ENCODE measurements at regions not wholly inside any gene's neighbourhood (a gene's known extent, or its start where the extent isn't known, plus 50 kb on each side); places are given as distances from the start of the nearest gene placed in this dataset.

DNA sequence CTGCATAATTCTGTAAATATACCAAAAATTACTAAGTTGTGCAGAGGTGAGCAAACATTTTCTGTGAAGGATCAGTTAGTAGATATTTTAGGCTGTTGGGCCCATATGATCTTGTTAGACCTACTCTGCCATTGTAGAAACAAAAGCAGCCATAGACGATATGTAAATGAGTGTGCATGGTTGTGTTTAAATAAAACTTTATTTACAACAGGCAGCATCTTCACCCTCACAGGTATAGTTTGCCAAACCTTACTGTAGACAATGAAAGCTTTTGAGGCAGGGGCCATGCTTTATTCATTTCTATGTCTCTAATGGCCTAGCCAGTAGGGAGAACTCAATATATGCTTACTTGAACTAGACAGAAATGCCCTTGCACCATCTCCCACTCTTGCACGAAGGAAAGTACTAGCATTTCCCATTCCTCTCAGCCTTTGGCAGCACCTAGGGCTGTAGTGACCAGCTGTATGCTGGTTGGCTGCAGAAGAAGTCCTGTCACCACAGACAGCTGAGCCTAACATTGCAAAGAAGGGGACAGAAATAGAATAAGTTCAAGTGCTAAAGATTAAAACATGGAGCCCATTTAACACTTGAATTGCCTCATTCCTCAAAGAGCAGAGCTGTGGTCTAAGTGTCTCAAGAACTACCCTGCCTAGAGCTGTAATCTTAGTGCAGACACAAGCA lies 305.1 kb upstream of the MGAT5 start:
- no peaks in the 10 kb centered on the region for H3K79me1 ChIP-seq (ENCODE audit: low read depth in 1 of 2, low read length in 2 of 2)
- H2BK120ac ChIP-seq (ENCODE audit: low read depth, low read length) = no peak overlapping the region
- no peak overlapping the region for H4K91ac ChIP-seq (ENCODE audit: insufficient read depth, low read depth, low read length)
- CTCF ChIA-PET = no interaction called here
- no peak overlapping the region for H3K4me3 ChIP-seq (ENCODE audit: insufficient read depth, low read depth, low read length)
- H3K9me3 ChIP-seq (ENCODE audit: control insufficient read depth, insufficient read depth, low read length) = no peaks in the 10 kb centered on the region
- H3K4me1 ChIP-seq (ENCODE audit: control insufficient read depth, insufficient read depth, low read length) = peaks cover 3% of the 10 kb centered on the region; the same call in 1 of the 2 replicates
- no peak overlapping the region for H3K27ac ChIP-seq (ENCODE audit: insufficient read depth, low read length)
- H3K27me3 ChIP-seq (ENCODE audit: control insufficient read depth, insufficient read depth, low read length) = peaks cover 7% of the 10 kb centered on the region; the same call in 1 of the 2 replicates
- TF ChIP-seq RAD21 (IDR thresholded peaks at IDR 0.05; ENCODE audit: low read length) (no peak), BHLHE40 (IDR thresholded peaks at IDR 0.05; ENCODE audit: low read depth, low read length) (no peak), MAZ (IDR thresholded peaks at IDR 0.05; ENCODE audit: borderline replicate concordance, low read depth, low read length) (no peak), FOS (IDR thresholded peaks at IDR 0.05; ENCODE audit: low read depth, low read length) (no peak), CEBPB (IDR thresholded peaks at IDR 0.05; ENCODE audit: low read depth, low read length) (no peak), NFE2L2 (IDR thresholded peaks at IDR 0.05; ENCODE audit: low read depth, low read length) (no peak), RFX5 (IDR thresholded peaks at IDR 0.05; ENCODE audit: low read depth, low read length) (no peak), MXI1 (IDR thresholded peaks at IDR 0.05; ENCODE audit: borderline replicate concordance, low read depth, low read length) (no peak)
- TF ChIP-seq, protein P1, sequence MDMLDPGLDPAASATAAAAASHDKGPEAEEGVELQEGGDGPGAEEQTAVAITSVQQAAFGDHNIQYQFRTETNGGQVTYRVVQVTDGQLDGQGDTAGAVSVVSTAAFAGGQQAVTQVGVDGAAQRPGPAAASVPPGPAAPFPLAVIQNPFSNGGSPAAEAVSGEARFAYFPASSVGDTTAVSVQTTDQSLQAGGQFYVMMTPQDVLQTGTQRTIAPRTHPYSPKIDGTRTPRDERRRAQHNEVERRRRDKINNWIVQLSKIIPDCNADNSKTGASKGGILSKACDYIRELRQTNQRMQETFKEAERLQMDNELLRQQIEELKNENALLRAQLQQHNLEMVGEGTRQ (IDR thresholded peaks at IDR 0.05; ENCODE audit: low read depth, low read length) = no peak
- TF ChIP-seq, protein P2, sequence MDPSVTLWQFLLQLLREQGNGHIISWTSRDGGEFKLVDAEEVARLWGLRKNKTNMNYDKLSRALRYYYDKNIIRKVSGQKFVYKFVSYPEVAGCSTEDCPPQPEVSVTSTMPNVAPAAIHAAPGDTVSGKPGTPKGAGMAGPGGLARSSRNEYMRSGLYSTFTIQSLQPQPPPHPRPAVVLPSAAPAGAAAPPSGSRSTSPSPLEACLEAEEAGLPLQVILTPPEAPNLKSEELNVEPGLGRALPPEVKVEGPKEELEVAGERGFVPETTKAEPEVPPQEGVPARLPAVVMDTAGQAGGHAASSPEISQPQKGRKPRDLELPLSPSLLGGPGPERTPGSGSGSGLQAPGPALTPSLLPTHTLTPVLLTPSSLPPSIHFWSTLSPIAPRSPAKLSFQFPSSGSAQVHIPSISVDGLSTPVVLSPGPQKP (IDR thresholded peaks at IDR 0.05; ENCODE audit: borderline replicate concordance, low read depth, low read length) = no peak
- no peak overlapping the region for H3K9ac ChIP-seq (ENCODE audit: low read depth, low read length)
- no peaks in the 10 kb centered on the region for H4K20me1 ChIP-seq (ENCODE audit: insufficient read depth, low read length)
- no peak overlapping the region for H4K5ac ChIP-seq (ENCODE audit: low read depth, low read length)
- ATAC-seq (ENCODE audit: low read depth) (no peak), DNase-seq (no peak)
- H3K4me2 ChIP-seq (ENCODE audit: low read depth, low read length) = no peak overlapping the region
- dilution Hi-C loops (cut with HindIII; ENCODE audit: low sequenced_read_pairs, unreplicated experiment) = no loop called here
- intact Hi-C loops (cut with micrococcal nuclease) = no loop called here
- no peak overlapping the region for H3K18ac ChIP-seq (ENCODE audit: low read depth, low read length)
- H3K36me3 ChIP-seq (ENCODE audit: control insufficient read depth, insufficient read depth, low read length) = no peaks in the 10 kb centered on the region
- no peak overlapping the region for H3K4ac ChIP-seq (ENCODE audit: low read depth, low read length)
- no CpG with 5 or more reads among the region's 2 CpGs for WGBS, 2 experiments (ENCODE audit: extremely low coverage in 2 of 2, insufficient read length in 1 of 2)
- in situ Hi-C loops (cut with MboI; ENCODE audit: low sequenced_read_pairs) = no loop called here
- POLR2A ChIA-PET (ENCODE audit: unreplicated experiment) = no interaction called here
- H4K8ac ChIP-seq (ENCODE audit: low read depth in 2 of 2, low read length in 2 of 2) = no peak overlapping the region
- no peak overlapping the region for H2BK15ac ChIP-seq (ENCODE audit: low read depth, low read length)
- H2BK5ac ChIP-seq (ENCODE audit: low read depth, low read length, poor library complexity, severe bottlenecking) = no peak overlapping the region
- BruUV-seq (replicated peaks) = no TSS peak
- H2AFZ ChIP-seq (replicated peaks; ENCODE audit: low read length, poor library complexity) = no peak overlapping the region
- H3K56ac ChIP-seq (ENCODE audit: extremely low read depth, insufficient read depth, low read length) = no peak overlapping the region
- H2BK20ac ChIP-seq (ENCODE audit: low read depth, low read length) = no peak overlapping the region
- H3K9me1 ChIP-seq (ENCODE audit: insufficient read depth, low read length) = no peaks in the 10 kb centered on the region
- no peak overlapping the region for H2AK9ac ChIP-seq (replicated peaks; ENCODE audit: low read depth, low read length, poor library complexity)
- H3K23ac ChIP-seq (ENCODE audit: low read depth, low read length) = no peak overlapping the region
- no peak overlapping the region for H2AK5ac ChIP-seq (ENCODE audit: low read depth, low read length)
- H3K14ac ChIP-seq (replicated peaks; ENCODE audit: low read depth, low read length) = no peak overlapping the region
